H1 (cell line): ENCODE measurements at regions not wholly inside any gene's neighbourhood (a gene's known extent, or its start where the extent isn't known, plus 50 kb on each side); places are given as distances from the start of the nearest gene placed in this dataset.

Experiments used
- CTCF ChIA-PET: fragments of 300-600 bp; sonication (Branson Sonifier 250); formaldehyde crosslinking; loops from one replicate; lab custom pipeline; 2021; ENCODE audit not compliant: partially characterized antibody; lab: Charles Lee
- POLR2A ChIA-PET: fragments of 300-600 bp; sonication (Branson Sonifier 250); formaldehyde crosslinking; loops from one replicate; lab custom pipeline; 2021; ENCODE audit warnings: inconsistent platforms; ENCODE audit not compliant: partially characterized antibody; lab: Charles Lee
- DNase-seq, 2 experiments: peaks; one replicate each; pipeline versions ENCODE4 v3.0.0 to v3.0.0-alpha.2; 2010 to 2022; ENCODE audit warnings: low spot score in 2 of 2, low read depth in 1 of 2, mixed read lengths in 1 of 2
- FAIRE-seq: peaks from 2 replicates; lab custom pipeline; 2011; peaks lifted over from hg19 to GRCh38; lab: Jason Lieb, UNC
- H2AFZ ChIP-seq: 2 replicates; pipeline ENCODE4 v1.8.1; 2012; ENCODE audit warnings: low read length, inconsistent platforms
- H2AK5ac ChIP-seq: 2 replicates; pipeline ENCODE4 v1.6.1; 2013; ENCODE audit warnings: low read depth, low read length
- H2BK120ac ChIP-seq: replicated peaks from 2 replicates; pipeline ENCODE3; 2013; ENCODE audit warnings: low read depth, low read length, inconsistent platforms
- H2BK12ac ChIP-seq: 2 replicates; pipeline ENCODE4 v1.6.1; 2013; ENCODE audit warnings: low read depth, low read length
- H2BK15ac ChIP-seq: 2 replicates; pipeline ENCODE4 v1.6.1; 2013; ENCODE audit warnings: low read length
- H2BK20ac ChIP-seq: 2 replicates; pipeline ENCODE4 v1.6.1; 2013; ENCODE audit warnings: low read length
- H2BK5ac ChIP-seq: 2 replicates; pipeline ENCODE4 v1.6.1; 2013; ENCODE audit warnings: low read depth, low read length
- H3K14ac ChIP-seq: 2 replicates; pipeline ENCODE4 v1.6.1; 2013; ENCODE audit warnings: inconsistent platforms; ENCODE audit not compliant: insufficient read length
- H3K18ac ChIP-seq: 2 replicates; pipeline ENCODE4 v1.6.1; 2013; ENCODE audit warnings: low read length; ENCODE audit errors: extremely low read depth
- H3K23ac ChIP-seq: 2 replicates; pipeline ENCODE4 v1.6.1; 2013; ENCODE audit warnings: inconsistent platforms; ENCODE audit not compliant: insufficient read length
- H3K23me2 ChIP-seq: 2 replicates; pipeline ENCODE4 v1.6.1; 2013; ENCODE audit warnings: low read depth, low read length
- H3K27ac ChIP-seq: 2 replicates; pipeline ENCODE4 v1.6.1; 2011; ENCODE audit warnings: low read depth, low read length, inconsistent platforms
- H3K27me3 ChIP-seq, 4 experiments: replicated peaks in 1 of 4; 1 replicate in 1 of 4; 2 replicates in 3 of 4; pipeline versions ENCODE4 v1.6.1 to v1.8.1; 2011 to 2013; ENCODE audit warnings: low read length in 3 of 4, mild to moderate bottlenecking in 3 of 4, inconsistent platforms in 2 of 4, mixed read lengths in 2 of 4, moderate library complexity in 1 of 4; ENCODE audit not compliant: control insufficient read depth in 3 of 4, insufficient read depth in 3 of 4; ENCODE audit errors: extremely low read depth in 1 of 4
- H3K36me3 ChIP-seq, 4 experiments: 2 replicates each; pipeline versions ENCODE4 v1.6.1 to v1.8.1; 2011 to 2013; ENCODE audit warnings: mild to moderate bottlenecking in 4 of 4, low read length in 3 of 4, moderate library complexity in 2 of 4, control low read depth in 1 of 4, inconsistent platforms in 1 of 4; ENCODE audit not compliant: insufficient read depth in 4 of 4, control insufficient read depth in 2 of 4
- H3K4ac ChIP-seq: replicated peaks from 2 replicates; pipeline ENCODE3; 2013; ENCODE audit warnings: low read length, low read depth, mixed read lengths, inconsistent platforms; ENCODE audit not compliant: insufficient read length
- H3K4me1 ChIP-seq, 4 experiments: replicated peaks in 1 of 4; 1 replicate in 1 of 4; 2 replicates in 3 of 4; pipeline versions ENCODE4 v1.6.1 to v1.8.1; 2011 to 2013; ENCODE audit warnings: low read length in 3 of 4, inconsistent platforms in 2 of 4, mixed read lengths in 1 of 4; ENCODE audit not compliant: insufficient read depth in 4 of 4, control insufficient read depth in 3 of 4
- H3K4me2 ChIP-seq, 2 experiments: 2 replicates each; pipeline versions ENCODE4 v1.6.1 to v1.8.1; 2011 to 2013; ENCODE audit warnings: low read depth in 2 of 2, low read length in 2 of 2, control low read depth in 1 of 2, inconsistent platforms in 1 of 2, mild to moderate bottlenecking in 1 of 2; ENCODE audit not compliant: insufficient read depth in 1 of 2
- H3K4me3 ChIP-seq, 4 experiments: fragments of 200-600, 300-600 bp in 1 of 4; sonication (generic), shearing (Covaris generic), sonication (Bioruptor Twin) in 1 of 4; 2 replicates each; pipeline versions ENCODE4 v1.5.1 to v1.8.1; 2011 to 2016; ENCODE audit warnings: low read length in 4 of 4, low read depth in 3 of 4, control low read depth in 2 of 4, inconsistent platforms in 2 of 4, mild to moderate bottlenecking in 2 of 4, mixed read lengths in 1 of 4, moderate library complexity in 1 of 4; ENCODE audit not compliant: insufficient read depth in 2 of 4; ENCODE audit errors: extremely low read depth in 1 of 4
- H3K56ac ChIP-seq: replicated peaks from 2 replicates; pipeline ENCODE3; 2013; ENCODE audit warnings: low read depth, mild to moderate bottlenecking, mixed read lengths, low read length, inconsistent platforms; ENCODE audit not compliant: insufficient read length
- H3K79me1 ChIP-seq: 2 replicates; pipeline ENCODE4 v1.6.1; 2013; ENCODE audit warnings: low read depth, low read length, control low read depth
- H3K79me2 ChIP-seq, 2 experiments: 2 replicates each; pipeline versions ENCODE4 v1.6.1 to v1.8.1; 2012 to 2013; ENCODE audit warnings: low read length in 2 of 2, mild to moderate bottlenecking in 2 of 2, inconsistent platforms in 1 of 2; ENCODE audit not compliant: insufficient read depth in 2 of 2, control insufficient read depth in 1 of 2
- H3K9ac ChIP-seq, 4 experiments: replicated peaks in 1 of 4; 1 replicate in 1 of 4; 2 replicates in 3 of 4; pipeline versions ENCODE4 v1.6.1 to v1.8.1; 2011 to 2013; ENCODE audit warnings: low read depth in 3 of 4, low read length in 3 of 4, control low read depth in 2 of 4, mild to moderate bottlenecking in 2 of 4, moderate library complexity in 2 of 4, inconsistent platforms in 1 of 4; ENCODE audit errors: extremely low read depth in 1 of 4
- H3K9me3 ChIP-seq, 2 experiments: 2 replicates each; pipeline versions ENCODE4 v1.6.1 to v1.8.1; 2012 to 2013; ENCODE audit warnings: mild to moderate bottlenecking in 2 of 2, moderate library complexity in 2 of 2, control low read depth in 1 of 2, inconsistent platforms in 1 of 2, low read depth in 1 of 2, low read length in 1 of 2, mixed read lengths in 1 of 2; ENCODE audit not compliant: insufficient read depth in 2 of 2
- H4K20me1 ChIP-seq, 2 experiments: replicated peaks in 1 of 2; 2 replicates each; pipeline versions ENCODE3 to v1.8.1; 2011 to 2013; ENCODE audit warnings: inconsistent platforms in 2 of 2, low read length in 2 of 2, mild to moderate bottlenecking in 1 of 2; ENCODE audit not compliant: insufficient read depth in 2 of 2, control insufficient read depth in 1 of 2
- H4K5ac ChIP-seq: 2 replicates; pipeline ENCODE4 v1.6.1; 2013; ENCODE audit warnings: low read length, low read depth, mixed read lengths, inconsistent platforms; ENCODE audit not compliant: insufficient read length
- H4K8ac ChIP-seq: 2 replicates; pipeline ENCODE4 v1.8.0; 2013; ENCODE audit warnings: mild to moderate bottlenecking, moderate library complexity, low read length, inconsistent platforms; ENCODE audit not compliant: insufficient read depth; ENCODE audit errors: extremely low read depth
- H4K91ac ChIP-seq: replicated peaks from 2 replicates; pipeline ENCODE3; 2013; ENCODE audit warnings: low read length, mixed read lengths, inconsistent platforms; ENCODE audit not compliant: insufficient read length
- CTBP2 ChIP-seq: IDR thresholded peaks from 2 replicates; pipeline ENCODE4 v1.7.0; 2011; ENCODE audit warnings: borderline replicate concordance, mild to moderate bottlenecking, moderate library complexity, mixed read lengths, low read length; ENCODE audit not compliant: insufficient read depth, insufficient read length
- EGR1 ChIP-seq: IDR thresholded peaks from 2 replicates; pipeline ENCODE4 v1.6.1; 2011; ENCODE audit warnings: low read depth, low read length, borderline replicate concordance
- GTF2F1 ChIP-seq: IDR thresholded peaks from 2 replicates; pipeline ENCODE4 v1.6.1; 2012; ENCODE audit warnings: low read depth, low read length, improper control_type of control experiment, borderline replicate concordance
- NRF1 ChIP-seq: IDR thresholded peaks from 2 replicates; pipeline ENCODE4 v1.6.1; 2011; ENCODE audit warnings: mild to moderate bottlenecking, low read depth, low read length, improper control_type of control experiment
- RAD21 ChIP-seq, 2 experiments: IDR thresholded peaks in 1 of 2; conservative IDR thresholded peaks in 1 of 2; 2 replicates each; pipeline ENCODE4 v1.6.1; 2011; ENCODE audit warnings: low read depth in 2 of 2, low read length in 2 of 2, improper control_type of control experiment in 1 of 2, inconsistent platforms in 1 of 2, mild to moderate bottlenecking in 1 of 2, moderate library complexity in 1 of 2
- RFX5 ChIP-seq: IDR thresholded peaks from 2 replicates; pipeline ENCODE4 v1.6.1; 2011; ENCODE audit warnings: low read depth, low read length, improper control_type of control experiment, borderline replicate concordance
- SUZ12 ChIP-seq: fragments of 200-600 bp; sonication (generic); IDR thresholded peaks from 2 replicates; pipeline ENCODE4 v1.6.1; 2012; ENCODE audit warnings: mild to moderate bottlenecking, inconsistent platforms, low read length, moderate library complexity, mixed read lengths
- TF ChIP-seq, protein P1 (sequence below): IDR thresholded peaks from 2 replicates; pipeline ENCODE4 v1.6.1; 2011; ENCODE audit warnings: low read length, improper control_type of control experiment

DNA sequence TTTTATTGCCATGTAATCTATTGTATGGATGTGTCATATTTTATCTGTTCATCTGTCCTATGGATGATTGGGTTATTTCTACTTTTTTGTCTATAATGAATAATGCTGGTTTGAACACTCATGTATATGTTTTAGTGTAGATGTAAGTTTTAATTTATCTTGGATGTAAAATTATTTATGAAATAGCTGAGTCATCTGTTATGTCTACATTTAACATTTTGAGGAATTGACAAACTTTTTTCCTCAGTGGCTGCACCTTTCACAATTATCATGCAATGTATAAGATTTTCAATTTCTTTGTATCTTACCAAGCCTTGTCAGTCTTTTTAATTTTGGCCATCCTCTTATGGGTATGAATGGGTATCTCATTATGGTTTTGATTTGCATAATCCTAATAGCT is 666.4 kb downstream of the DIPK2A start:
- no peak overlapping the region for H3K18ac ChIP-seq
- H3K4me2 ChIP-seq, result no peak overlapping the region
- H2BK15ac ChIP-seq, result no peak overlapping the region
- no peak overlapping the region for H3K27ac ChIP-seq
- H4K20me1 ChIP-seq, result no peaks in the 10 kb centered on the region
- no peaks in the 10 kb centered on the region for H3K36me3 ChIP-seq
- 0 out of 4 replicates have a peak, but pooled peaks cover 0 to 3% of the 10 kb centered on the region in 2 experiments for H3K9me3 ChIP-seq
- ChIA-PET CTCF (interaction anchor here (0.6 to 1.3 kb wide), 3 partner anchors 12 to 753 kb away, joined by 3 to 5 read pairs (median 5); no protein-coding TSS in a partner anchor), POLR2A (no interaction called here)
- no peak overlapping the region for H3K23ac ChIP-seq
- H3K14ac ChIP-seq, result no peak overlapping the region
- no peak overlapping the region for H3K4me3 ChIP-seq
- H3K56ac ChIP-seq, result no peak overlapping the region
- no peaks in the 10 kb centered on the region for H3K27me3 ChIP-seq
- no peaks in the 10 kb centered on the region; a peak in 1 of 7 replicates for H3K4me1 ChIP-seq
- FAIRE-seq, result no peak
- no peak overlapping the region for H2BK5ac ChIP-seq
- no peak overlapping the region for H2BK20ac ChIP-seq
- H3K4ac ChIP-seq, result no peak overlapping the region
- no peak overlapping the region for H4K8ac ChIP-seq
- H2BK120ac ChIP-seq, result no peak overlapping the region
- H3K79me2 ChIP-seq, result no peaks in the 10 kb centered on the region
- no peak overlapping the region for H2BK12ac ChIP-seq
- no peak overlapping the region for H2AFZ ChIP-seq
- no peak overlapping the region for H3K9ac ChIP-seq
- no peak for DNase-seq
- H3K79me1 ChIP-seq, result no peaks in the 10 kb centered on the region
- peaks cover 2% of the 10 kb centered on the region; the same call in 1 of the 2 replicates for H3K23me2 ChIP-seq
- H4K5ac ChIP-seq, result no peak overlapping the region
- no peak overlapping the region for H2AK5ac ChIP-seq
- H4K91ac ChIP-seq, result no peak overlapping the region
- TF ChIP-seq CTBP2 (no peak), SUZ12 (no peak), NRF1 (no peak), RAD21 (IDR thresholded peaks at IDR 0.05 in 1 of 2, conservative IDR thresholded peaks at IDR 0.05 in 1 of 2; ENCODE audit: low read depth in 2 of 2, low read length in 2 of 2) (no peak), RFX5 (no peak), EGR1 (no peak), GTF2F1 (no peak)
- TF ChIP-seq, protein P1, sequence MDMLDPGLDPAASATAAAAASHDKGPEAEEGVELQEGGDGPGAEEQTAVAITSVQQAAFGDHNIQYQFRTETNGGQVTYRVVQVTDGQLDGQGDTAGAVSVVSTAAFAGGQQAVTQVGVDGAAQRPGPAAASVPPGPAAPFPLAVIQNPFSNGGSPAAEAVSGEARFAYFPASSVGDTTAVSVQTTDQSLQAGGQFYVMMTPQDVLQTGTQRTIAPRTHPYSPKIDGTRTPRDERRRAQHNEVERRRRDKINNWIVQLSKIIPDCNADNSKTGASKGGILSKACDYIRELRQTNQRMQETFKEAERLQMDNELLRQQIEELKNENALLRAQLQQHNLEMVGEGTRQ, result no peak
